Neuron (in vitro differentiated cells): ENCODE measurements at regions not wholly inside any gene's neighbourhood (a gene's known extent, or its start where the extent isn't known, plus 50 kb on each side); places are given as distances from the start of the nearest gene placed in this dataset.
A peak's percentile ranks its signal among the peaks of the same experiment; 100 is the strongest.

Experiments used
- H2AFZ ChIP-seq: one replicate; pipeline ENCODE4 v1.6.1; 2013; ENCODE audit warnings: low read depth, mild to moderate bottlenecking, inconsistent platforms, low read length, moderate library complexity
- H3K27me3 ChIP-seq: one replicate; pipeline ENCODE4 v1.6.1; 2013; ENCODE audit warnings: low read length; ENCODE audit not compliant: insufficient read depth
- H3K36me3 ChIP-seq: one replicate; pipeline ENCODE4 v1.6.1; 2013; ENCODE audit warnings: low read length; ENCODE audit not compliant: insufficient read depth
- H3K4me1 ChIP-seq: one replicate; pipeline ENCODE4 v1.6.1; 2013; ENCODE audit warnings: low read length; ENCODE audit not compliant: insufficient read depth
- H3K4me3 ChIP-seq: 2 replicates; pipeline ENCODE4 v1.5.1; 2013; ENCODE audit warnings: mild to moderate bottlenecking, low read length, moderate library complexity
- H3K9me3 ChIP-seq: one replicate; pipeline ENCODE4 v1.6.1; 2013; ENCODE audit warnings: low read length

DNA sequence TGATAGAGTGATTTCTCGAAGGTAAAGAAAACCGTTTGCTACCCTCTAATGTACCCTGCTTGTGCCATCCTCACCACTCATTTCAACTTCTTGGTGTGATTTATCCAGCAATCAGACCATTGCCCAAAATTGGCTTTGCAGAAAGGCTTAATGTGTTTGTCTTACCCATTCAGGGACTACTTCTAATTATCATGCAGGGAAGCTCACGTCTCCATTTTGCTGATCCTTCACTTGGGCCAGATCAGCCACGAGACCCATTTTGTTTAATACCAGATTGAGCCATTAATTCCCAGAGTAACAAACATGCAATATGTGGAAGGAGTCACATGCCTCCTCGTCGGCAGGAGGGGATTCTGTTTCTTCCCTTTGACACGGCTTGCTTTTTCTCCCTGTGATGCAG lies 51.1 kb upstream of the CRY1 start:
- no peak overlapping the region for H3K4me3 ChIP-seq
- no peaks in the 10 kb centered on the region for H3K36me3 ChIP-seq

DNA sequence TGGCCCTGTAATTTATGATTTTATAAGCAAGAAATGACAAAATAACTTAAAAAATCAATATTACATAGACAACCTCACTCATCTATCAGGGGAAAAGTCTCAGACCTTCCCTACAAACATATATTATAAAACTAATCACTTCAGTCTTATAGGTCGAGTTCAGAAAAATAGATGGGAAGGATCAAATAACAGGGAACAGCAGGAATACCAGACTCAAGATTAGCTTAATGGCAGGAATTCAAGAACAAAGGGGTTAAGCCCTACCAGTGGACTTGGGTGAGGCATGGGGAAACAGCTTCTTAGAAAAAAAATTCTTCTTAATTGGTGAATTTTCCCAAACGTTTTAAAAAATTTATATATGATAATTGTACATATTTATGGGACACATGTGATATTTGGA lies 51.6 kb upstream of the CRY1 start:
- Histone ChIP-seq H3K4me1 (no peaks in the 10 kb centered on the region), H3K4me3 (no peak overlapping the region)

More for the DNA sequence above, 51.1 kb upstream of the CRY1 start:
- H3K27me3 ChIP-seq = no peaks in the 10 kb centered on the region
- no peak overlapping the region for H2AFZ ChIP-seq
- H3K4me1 ChIP-seq = no peaks in the 10 kb centered on the region
- H3K9me3 ChIP-seq = no peaks in the 10 kb centered on the region

DNA sequence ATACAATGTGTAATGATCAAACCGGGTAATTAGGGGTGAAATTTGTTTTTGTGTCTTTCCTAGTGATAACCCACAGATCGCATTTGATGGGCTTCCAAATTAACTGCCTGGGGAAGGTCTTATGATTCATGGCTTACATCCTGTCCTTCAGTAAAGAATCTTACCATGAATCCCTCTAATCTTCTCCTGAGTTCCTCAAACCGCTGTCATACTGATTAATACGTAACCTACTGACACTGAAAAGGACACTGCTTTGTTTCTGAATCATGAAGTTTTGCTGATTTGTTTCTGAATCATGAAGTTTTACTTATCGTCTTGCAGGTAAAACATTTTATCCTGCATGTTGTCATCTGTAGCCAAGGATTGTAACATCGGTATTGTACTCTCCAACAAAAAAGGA lies 52.0 kb upstream of the CRY1 start:
- Histone ChIP-seq H3K4me3 (no peak overlapping the region), H2AFZ (no peak overlapping the region), H3K4me1 (no peaks in the 10 kb centered on the region), H3K9me3 (no peaks in the 10 kb centered on the region), H3K27me3 (no peaks in the 10 kb centered on the region), H3K36me3 (no peaks in the 10 kb centered on the region)

More for the DNA sequence above, 51.6 kb upstream of the CRY1 start:
- Histone ChIP-seq H2AFZ (no peak overlapping the region), H3K9me3 (no peaks in the 10 kb centered on the region), H3K27me3 (no peaks in the 10 kb centered on the region), H3K36me3 (no peaks in the 10 kb centered on the region)

DNA sequence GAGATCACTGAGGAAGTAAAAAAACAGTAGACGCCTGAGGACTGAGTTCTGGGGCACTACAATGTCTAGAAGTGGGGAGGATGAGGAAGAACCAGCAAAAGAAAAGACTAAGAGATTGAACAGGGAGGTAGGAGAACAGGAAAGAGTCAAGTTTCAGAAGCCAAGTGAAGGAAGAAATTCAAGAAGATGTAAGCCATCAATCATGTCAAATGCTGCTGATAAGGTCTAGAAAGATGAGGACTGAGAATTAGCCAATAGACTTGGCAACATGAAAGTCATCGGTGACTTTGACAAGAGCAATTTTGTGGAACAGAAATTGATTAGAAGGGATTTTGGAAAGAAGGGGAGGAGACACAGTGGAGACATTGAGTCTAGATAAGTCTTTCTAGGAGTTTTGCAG lies 54.8 kb upstream of the CRY1 start:
- Histone ChIP-seq H3K36me3 (no peaks in the 10 kb centered on the region), H2AFZ (no peak overlapping the region), H3K4me1 (no peaks in the 10 kb centered on the region), H3K9me3 (no peaks in the 10 kb centered on the region), H3K27me3 (no peaks in the 10 kb centered on the region), H3K4me3 (no peak overlapping the region)

DNA sequence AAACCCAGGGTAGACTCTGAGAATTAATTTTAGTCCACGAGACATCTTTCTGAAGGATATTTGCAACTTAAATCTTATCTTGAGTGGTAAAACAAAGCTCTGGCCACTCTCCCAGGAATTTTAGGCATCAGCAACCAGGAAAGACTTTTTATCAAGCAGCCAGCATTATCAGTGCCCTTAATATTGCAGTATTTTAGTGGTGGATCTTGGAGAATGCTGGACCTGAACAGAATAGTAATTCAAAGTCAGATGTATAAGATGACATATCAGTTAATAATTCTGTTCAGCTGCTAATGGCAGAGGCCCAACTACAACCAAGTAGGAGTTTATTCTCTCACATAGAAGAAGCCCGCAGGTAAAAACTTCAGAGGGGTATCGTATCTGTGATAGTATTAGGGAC lies 59.0 kb upstream of the CRY1 start:
- H3K4me3 ChIP-seq = no peak overlapping the region
- no peaks in the 10 kb centered on the region for H3K4me1 ChIP-seq
- no peaks in the 10 kb centered on the region for H3K27me3 ChIP-seq
- no peaks in the 10 kb centered on the region for H3K36me3 ChIP-seq
- no peak overlapping the region for H2AFZ ChIP-seq
- no peaks in the 10 kb centered on the region for H3K9me3 ChIP-seq

DNA sequence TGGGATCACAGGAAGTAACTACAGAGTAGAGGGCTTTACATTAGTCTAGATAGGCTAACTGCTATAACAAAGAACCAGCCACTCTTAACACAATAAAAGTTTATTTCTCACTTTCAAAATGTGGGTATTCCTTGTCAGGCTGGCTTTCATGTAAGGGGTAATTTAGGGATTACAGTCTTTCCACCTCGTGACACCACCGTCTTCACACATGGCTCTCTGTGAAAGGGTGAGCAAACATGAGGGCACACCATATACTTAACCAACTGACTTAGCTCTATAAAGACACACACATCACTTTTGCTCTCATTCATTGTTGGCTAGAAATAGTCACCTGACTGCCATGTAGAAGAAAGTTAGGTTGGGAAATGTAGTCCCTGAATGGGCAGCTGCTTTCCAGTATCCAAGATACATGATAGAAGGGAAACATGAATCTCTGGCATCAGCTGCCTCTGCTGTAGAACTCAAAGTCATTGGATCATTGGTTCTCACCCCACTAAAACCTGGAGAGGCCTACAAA lies 66.1 kb upstream of the CRY1 start:
- no peaks in the 10 kb centered on the region for H3K36me3 ChIP-seq
- H3K4me1 ChIP-seq = no peaks in the 10 kb centered on the region
- no peak overlapping the region for H2AFZ ChIP-seq
- peaks cover 9% of the 10 kb centered on the region for H3K27me3 ChIP-seq
- no peak overlapping the region for H3K4me3 ChIP-seq
- H3K9me3 ChIP-seq = no peaks in the 10 kb centered on the region

DNA sequence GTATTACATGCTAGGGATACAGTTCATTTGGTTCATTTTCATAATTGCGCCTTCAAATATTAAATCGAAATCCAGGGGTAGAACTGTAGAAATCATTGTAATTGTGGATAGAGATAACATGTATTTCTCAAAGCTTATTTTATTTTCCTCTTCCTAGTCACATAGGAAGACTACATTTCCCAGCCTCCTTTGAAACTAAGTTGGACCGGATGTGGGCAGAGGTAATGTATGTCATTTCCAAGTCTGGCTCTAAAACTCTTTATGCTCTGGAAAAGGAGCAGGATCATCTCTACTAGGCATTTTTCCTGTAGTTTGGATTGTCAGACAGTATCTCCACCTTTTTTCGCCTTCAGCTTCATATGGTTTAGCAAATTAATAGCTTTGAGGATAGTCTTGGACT lies 70.1 kb upstream of the CRY1 start:
- peak overlapping the region; percentile 15 for H3K4me3 ChIP-seq
- H3K4me1 ChIP-seq = no peaks in the 10 kb centered on the region
- no peaks in the 10 kb centered on the region for H3K36me3 ChIP-seq
- H2AFZ ChIP-seq = no peak overlapping the region
- H3K27me3 ChIP-seq = peaks cover 11% of the 10 kb centered on the region
- H3K9me3 ChIP-seq = no peaks in the 10 kb centered on the region

DNA sequence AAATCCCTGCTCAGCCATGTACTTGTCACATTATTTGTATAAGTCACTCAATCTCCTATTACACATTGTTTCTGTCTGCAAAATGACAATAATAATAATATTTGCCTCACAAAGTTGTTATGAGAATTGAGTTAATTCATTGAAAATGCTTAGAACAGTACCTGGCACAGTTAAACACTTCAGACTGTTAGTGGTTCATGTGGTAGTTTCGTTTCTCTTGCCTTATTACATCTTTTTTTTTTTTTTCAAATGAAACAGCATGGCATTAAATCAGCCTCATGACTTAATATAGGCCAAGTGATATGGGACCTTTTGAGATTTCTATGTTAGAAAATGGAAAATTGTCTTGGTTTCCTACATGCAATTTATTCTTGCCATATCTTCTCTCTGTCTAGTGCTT lies 71.0 kb upstream of the CRY1 start:
- no peak overlapping the region for H2AFZ ChIP-seq
- H3K9me3 ChIP-seq = no peaks in the 10 kb centered on the region
- H3K4me3 ChIP-seq = no peak overlapping the region
- peaks cover 18% of the 10 kb centered on the region for H3K27me3 ChIP-seq
- no peaks in the 10 kb centered on the region for H3K4me1 ChIP-seq
- no peaks in the 10 kb centered on the region for H3K36me3 ChIP-seq

DNA sequence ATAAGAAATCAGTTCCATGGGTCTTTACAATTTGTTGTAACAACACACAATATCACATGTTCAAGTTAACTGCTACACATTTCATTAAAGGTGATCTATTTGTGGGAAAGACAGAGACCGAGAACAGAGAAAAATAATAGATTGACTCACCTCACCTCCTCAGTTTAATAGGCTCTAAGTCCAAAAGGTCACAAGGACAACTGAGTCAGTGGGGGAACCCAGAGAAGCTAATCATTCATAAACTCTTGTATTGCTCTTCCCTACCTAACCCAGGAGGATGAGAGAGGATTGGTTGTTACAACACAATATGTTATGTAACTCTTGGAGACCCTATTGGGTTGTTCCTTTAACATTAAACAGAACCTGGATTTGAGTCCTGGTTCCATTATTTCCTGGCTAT lies 72.2 kb upstream of the CRY1 start:
- H3K4me1 ChIP-seq = no peaks in the 10 kb centered on the region
- no peak overlapping the region for H3K4me3 ChIP-seq
- H3K9me3 ChIP-seq = no peaks in the 10 kb centered on the region
- H2AFZ ChIP-seq = no peak overlapping the region
- H3K36me3 ChIP-seq = no peaks in the 10 kb centered on the region
- peaks cover 10% of the 10 kb centered on the region for H3K27me3 ChIP-seq

DNA sequence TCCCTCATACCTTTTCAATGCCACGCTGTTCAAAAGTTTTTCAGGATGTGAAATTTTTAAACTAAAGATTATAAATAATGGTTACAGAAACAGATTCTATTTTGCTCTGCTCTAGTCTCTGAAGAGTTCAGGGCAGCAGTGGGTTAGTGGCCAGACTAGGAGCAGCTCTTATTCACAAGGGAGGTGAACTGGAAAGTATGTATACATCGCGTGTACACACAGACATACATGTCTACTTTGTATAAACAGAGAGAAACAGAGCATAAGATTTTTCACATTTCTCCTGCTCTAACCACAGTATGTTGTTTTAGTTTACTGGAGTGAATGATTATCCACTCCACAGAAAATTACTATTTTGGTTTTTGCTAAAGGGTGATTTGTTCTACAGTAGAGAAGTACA lies 74.4 kb upstream of the CRY1 start:
- no peak overlapping the region for H3K4me3 ChIP-seq

DNA sequence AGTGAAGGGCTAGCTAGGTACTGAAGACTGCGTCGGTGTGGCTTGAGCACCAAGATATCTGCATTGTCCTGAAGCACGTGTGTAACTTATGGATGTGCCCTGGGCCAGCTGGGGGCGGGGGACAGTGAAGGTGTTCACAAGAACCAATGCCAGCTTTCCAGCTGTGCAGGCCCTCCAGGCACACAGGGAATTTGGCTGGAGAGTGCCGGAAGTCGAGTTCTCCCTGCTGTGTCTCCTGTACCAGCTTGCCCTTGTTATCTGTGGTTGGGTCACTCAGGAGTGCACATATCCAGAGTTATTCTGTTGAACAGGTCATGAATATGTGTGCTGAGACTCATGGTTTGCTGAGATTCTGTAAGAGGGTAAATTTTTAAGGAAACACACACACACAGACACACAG lies 75.9 kb upstream of the CRY1 start:
- H3K4me3 ChIP-seq = no peak overlapping the region
- H2AFZ ChIP-seq = no peak overlapping the region
- peaks cover under 1% of the 10 kb centered on the region for H3K4me1 ChIP-seq
- peaks cover 10% of the 10 kb centered on the region for H3K27me3 ChIP-seq
- H3K36me3 ChIP-seq = no peaks in the 10 kb centered on the region
- H3K9me3 ChIP-seq = no peaks in the 10 kb centered on the region

More for the DNA sequence above, 74.4 kb upstream of the CRY1 start:
- H3K36me3 ChIP-seq = no peaks in the 10 kb centered on the region
- H3K9me3 ChIP-seq = no peaks in the 10 kb centered on the region
- H2AFZ ChIP-seq = no peak overlapping the region
- H3K4me1 ChIP-seq = no peaks in the 10 kb centered on the region
- H3K27me3 ChIP-seq = peaks cover 10% of the 10 kb centered on the region

DNA sequence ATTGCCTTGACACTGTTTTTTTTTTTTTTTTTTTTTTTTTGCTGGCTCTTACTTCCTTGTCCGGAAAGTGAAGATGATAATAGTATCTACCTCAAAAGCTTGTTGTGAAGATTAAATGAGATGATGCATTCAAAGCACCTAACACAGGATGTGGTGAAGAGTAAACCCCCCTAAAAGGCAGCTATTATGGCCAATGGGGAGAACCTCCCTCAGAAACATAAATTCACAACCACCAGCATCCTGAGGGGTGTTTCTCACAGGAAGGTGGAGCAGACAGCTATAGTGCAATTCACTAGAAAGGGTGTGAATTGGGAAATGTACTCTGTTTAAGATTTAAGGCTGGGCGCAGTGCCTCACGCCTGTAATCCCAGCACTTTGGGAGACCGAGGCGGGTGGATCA lies 85.4 kb upstream of the CRY1 start:
- Histone ChIP-seq H3K27me3 (no peaks in the 10 kb centered on the region), H2AFZ (no peak overlapping the region), H3K4me1 (peaks cover 7% of the 10 kb centered on the region), H3K9me3 (no peaks in the 10 kb centered on the region), H3K36me3 (no peaks in the 10 kb centered on the region), H3K4me3 (no peak overlapping the region)

DNA sequence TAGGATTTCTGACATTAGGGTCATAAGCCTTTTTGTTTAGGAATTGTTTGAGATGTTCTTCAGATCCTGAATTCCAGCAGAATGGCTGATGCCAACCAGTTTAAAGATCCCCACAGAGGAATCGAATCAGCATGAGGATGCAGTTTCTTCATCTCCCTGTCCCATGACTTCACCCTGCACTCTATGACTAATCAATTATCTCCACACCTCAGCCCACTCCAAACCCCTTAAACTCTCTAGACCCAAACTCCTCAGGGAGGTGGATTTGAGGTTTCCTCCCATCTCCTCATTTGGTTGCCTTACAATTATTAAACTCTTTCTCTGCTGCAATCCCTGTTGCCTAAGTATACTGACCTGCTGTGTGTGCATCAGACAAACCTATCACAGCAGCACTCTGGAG lies 86.5 kb upstream of the CRY1 start:
- no peaks in the 10 kb centered on the region for H3K27me3 ChIP-seq
- no peaks in the 10 kb centered on the region for H3K36me3 ChIP-seq
- no peak overlapping the region for H3K4me3 ChIP-seq
- H3K4me1 ChIP-seq = no peaks in the 10 kb centered on the region
- H3K9me3 ChIP-seq = no peaks in the 10 kb centered on the region
- H2AFZ ChIP-seq = no peak overlapping the region

DNA sequence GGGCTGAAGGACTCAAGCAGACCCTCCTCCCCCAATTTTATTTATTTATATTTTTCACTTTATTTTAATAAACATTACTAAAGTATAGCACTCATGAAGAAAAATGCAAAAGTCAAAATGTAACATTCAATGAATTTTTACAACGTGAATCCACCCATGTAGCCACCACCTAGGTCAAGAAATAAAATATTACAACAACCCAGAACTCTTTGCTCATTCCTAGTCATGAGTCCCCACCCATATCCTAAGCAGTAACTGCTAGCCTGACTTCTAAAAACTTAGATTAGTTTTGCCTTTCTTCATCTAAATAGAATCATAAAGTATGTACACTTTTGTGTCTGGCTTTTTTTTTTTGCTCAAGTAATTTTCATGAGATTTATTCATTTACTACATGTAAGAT lies 86.9 kb upstream of the CRY1 start:
- H3K27me3 ChIP-seq = no peaks in the 10 kb centered on the region
- H3K36me3 ChIP-seq = no peaks in the 10 kb centered on the region
- H3K4me1 ChIP-seq = no peaks in the 10 kb centered on the region
- H3K9me3 ChIP-seq = no peaks in the 10 kb centered on the region
- no peak overlapping the region for H3K4me3 ChIP-seq
- no peak overlapping the region for H2AFZ ChIP-seq
